OCI-LY7 (cell line): ENCODE measurements at regions not wholly inside any gene's neighbourhood (a gene's known extent, or its start where the extent isn't known, plus 50 kb on each side); places are given as distances from the start of the nearest gene placed in this dataset.

Source experiments
- EZH2phosphoT487 ChIP-seq: fragments of 200-600 bp; sonication (generic); IDR thresholded peaks from 2 replicates; pipeline ENCODE4 v1.6.1; 2018; ENCODE audit warnings: low read depth, borderline replicate concordance, mild to moderate bottlenecking, mixed run types, antibody characterized with exemption, low read length, moderate library complexity, mixed read lengths
- TF ChIP-seq, protein P1 (sequence below): fragments of 200-600 bp; sonication (generic); conservative IDR thresholded peaks from 2 replicates; pipeline ENCODE4 v1.5.1; 2014; ENCODE audit warnings: mild to moderate bottlenecking, antibody characterized with exemption, low read length, moderate library complexity, mixed read lengths

DNA sequence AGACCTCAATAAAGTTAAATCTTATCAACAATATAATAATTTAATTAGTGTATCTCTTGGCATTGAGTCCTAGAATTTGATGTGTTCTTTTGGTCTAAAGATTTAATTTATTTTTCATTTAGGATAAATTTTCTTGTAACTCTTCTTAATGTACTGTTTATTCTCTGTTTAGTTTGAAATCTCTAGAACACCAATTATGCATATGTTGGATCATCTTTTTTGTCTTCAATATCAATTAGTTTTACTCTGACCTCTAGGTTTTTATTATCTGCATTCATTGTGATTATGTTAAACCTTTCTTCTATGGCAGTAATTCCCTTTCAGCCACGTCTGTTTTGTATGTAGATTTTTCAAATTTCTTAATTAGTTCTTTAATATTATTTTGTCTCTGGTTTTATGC, 93.8 kb upstream of the ARHGEF7 start:
- TF ChIP-seq, protein P1, sequence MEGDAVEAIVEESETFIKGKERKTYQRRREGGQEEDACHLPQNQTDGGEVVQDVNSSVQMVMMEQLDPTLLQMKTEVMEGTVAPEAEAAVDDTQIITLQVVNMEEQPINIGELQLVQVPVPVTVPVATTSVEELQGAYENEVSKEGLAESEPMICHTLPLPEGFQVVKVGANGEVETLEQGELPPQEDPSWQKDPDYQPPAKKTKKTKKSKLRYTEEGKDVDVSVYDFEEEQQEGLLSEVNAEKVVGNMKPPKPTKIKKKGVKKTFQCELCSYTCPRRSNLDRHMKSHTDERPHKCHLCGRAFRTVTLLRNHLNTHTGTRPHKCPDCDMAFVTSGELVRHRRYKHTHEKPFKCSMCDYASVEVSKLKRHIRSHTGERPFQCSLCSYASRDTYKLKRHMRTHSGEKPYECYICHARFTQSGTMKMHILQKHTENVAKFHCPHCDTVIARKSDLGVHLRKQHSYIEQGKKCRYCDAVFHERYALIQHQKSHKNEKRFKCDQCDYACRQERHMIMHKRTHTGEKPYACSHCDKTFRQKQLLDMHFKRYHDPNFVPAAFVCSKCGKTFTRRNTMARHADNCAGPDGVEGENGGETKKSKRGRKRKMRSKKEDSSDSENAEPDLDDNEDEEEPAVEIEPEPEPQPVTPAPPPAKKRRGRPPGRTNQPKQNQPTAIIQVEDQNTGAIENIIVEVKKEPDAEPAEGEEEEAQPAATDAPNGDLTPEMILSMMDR = no peak
- no peak for TF ChIP-seq EZH2phosphoT487
